ENCODE measurements at regions not wholly inside any gene's neighbourhood (a gene's known extent, or its start where the extent isn't known, plus 50 kb on each side); places are given as distances from the start of the nearest gene placed in this dataset.

- no peak for TF ChIP-seq CTCF (IDR thresholded peaks at IDR 0.05)
- TF ChIP-seq POLR2A (IDR thresholded peaks at IDR 0.05): no peak
Observed at GRCh38 chr1:54456921-54457529, 50.8 kb upstream of the SSBP3 start.
